ENCODE measurements at regions not wholly inside any gene's neighbourhood (a gene's known extent, or its start where the extent isn't known, plus 50 kb on each side); places are given as distances from the start of the nearest gene placed in this dataset.
A peak's percentile ranks its signal among the peaks of the same experiment; 100 is the strongest.
"Not testable (repeated sequence)": the region's sequence is repeated elsewhere in the genome, so short reads cannot be mapped to it uniquely, and the experiment has no call there.

DNA sequence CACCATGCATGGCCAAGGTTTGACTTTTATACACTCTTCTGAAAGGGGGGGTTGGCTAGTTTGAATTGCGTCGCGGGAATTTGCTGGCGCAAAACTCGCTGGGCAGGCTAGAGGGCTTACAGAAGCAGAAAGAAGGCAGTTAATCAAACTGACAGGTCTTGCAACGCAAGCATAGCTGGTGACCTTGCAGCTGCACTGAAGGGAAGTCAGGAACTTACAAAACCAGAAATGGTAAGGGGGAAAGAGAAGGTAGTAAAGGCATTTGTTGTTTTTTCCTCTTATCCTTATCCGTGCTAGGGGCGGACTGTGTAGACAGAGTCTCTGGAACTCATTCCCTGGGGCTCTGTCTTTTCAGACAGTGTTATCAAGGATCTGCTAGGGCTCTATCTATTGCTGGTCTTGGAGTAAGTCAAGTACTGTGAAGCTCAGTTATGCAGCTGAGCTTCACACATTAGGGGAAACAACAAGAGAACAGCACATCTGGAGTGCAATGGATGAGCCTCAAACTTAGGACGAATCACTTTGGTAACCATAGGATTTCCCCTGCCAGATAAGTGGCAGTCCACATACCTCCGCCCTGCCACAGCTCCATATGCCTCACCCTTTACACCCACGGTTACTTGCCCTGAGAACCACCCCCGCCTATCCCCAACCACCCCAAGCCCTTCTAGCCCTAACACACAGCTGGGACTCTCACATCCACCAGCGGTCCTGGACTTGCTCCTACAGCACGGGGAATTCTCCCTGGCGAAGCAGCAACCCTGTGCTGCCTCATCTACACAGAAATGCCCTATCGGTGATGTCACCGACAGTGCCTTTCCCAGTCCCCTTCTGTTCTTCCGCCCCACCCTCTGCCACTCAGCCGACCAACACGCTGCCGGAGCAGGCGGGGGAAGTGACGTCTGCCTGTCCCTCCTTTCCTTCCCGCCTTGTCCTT lies 251.4 kb downstream of the FAM72C start:
- Histone ChIP-seq H3K4me3 (no peak overlapping the region), H3K4me1 (no peaks in the 10 kb centered on the region), H3K27me3 (peaks cover 3% of the 10 kb centered on the region), H3K36me3 (no peaks in the 10 kb centered on the region), H3K9me3 (no peaks in the 10 kb centered on the region), H3K27ac (no peak overlapping the region)
- 11% methylated on average over 13 of the region's 24 CpGs for WGBS
- peak in 1 of 2 donors; percentile 60 for DNase-seq (ENCODE audit: low spot score in 2 of 2)
- TF ChIP-seq POLR2AphosphoS5 (IDR thresholded peaks at IDR 0.05) (no peak), POLR2A (IDR thresholded peaks at IDR 0.05) (no peak), EP300 (IDR thresholded peaks at IDR 0.05) (no peak)
- TF ChIP-seq, protein P1, sequence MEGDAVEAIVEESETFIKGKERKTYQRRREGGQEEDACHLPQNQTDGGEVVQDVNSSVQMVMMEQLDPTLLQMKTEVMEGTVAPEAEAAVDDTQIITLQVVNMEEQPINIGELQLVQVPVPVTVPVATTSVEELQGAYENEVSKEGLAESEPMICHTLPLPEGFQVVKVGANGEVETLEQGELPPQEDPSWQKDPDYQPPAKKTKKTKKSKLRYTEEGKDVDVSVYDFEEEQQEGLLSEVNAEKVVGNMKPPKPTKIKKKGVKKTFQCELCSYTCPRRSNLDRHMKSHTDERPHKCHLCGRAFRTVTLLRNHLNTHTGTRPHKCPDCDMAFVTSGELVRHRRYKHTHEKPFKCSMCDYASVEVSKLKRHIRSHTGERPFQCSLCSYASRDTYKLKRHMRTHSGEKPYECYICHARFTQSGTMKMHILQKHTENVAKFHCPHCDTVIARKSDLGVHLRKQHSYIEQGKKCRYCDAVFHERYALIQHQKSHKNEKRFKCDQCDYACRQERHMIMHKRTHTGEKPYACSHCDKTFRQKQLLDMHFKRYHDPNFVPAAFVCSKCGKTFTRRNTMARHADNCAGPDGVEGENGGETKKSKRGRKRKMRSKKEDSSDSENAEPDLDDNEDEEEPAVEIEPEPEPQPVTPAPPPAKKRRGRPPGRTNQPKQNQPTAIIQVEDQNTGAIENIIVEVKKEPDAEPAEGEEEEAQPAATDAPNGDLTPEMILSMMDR (IDR thresholded peaks at IDR 0.05), result no peak

- H3K36me3 ChIP-seq, result no peaks in the 10 kb centered on the region
These were observed 253.3 kb downstream of the FAM72C start for GRCh38 chr1:143718524-143718923.

DNA sequence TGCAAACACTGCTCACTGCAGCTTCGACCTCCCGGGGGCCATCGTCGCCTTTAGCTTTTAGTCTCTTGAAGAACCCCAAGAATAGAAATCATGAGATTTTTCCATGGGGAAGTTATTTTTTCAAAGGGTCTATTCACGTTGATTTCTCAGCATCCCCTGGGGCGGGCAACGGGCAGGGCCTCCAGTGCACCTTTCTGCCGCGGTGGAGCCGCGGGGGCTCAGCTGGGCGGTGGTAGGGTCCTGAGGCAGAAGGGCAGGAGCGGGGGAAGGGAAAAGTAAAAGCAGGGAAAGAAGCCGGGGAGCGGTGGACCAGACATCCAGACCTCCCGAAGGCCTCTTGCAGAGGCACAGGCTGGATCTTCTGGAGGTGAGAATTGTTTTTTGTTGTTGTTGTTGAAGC lies 253.8 kb downstream of the FAM72C start:
- 41% methylated on average over 12 of the region's 16 CpGs for WGBS
- DNase-seq (ENCODE audit: low spot score in 2 of 2), result no peak

More at GRCh38 chr1:143718524-143718923, 253.3 kb downstream of the FAM72C start:
- Histone ChIP-seq H3K4me3 (no peak overlapping the region), H3K27ac (no peak overlapping the region), H3K9me3 (no peaks in the 10 kb centered on the region), H3K4me1 (no peaks in the 10 kb centered on the region), H3K27me3 (peaks cover 3% of the 10 kb centered on the region)
- TF ChIP-seq, protein P1 (IDR thresholded peaks at IDR 0.05), result no peak
- TF ChIP-seq POLR2A (IDR thresholded peaks at IDR 0.05) (no peak), POLR2AphosphoS5 (IDR thresholded peaks at IDR 0.05) (no peak), EP300 (IDR thresholded peaks at IDR 0.05) (no peak)
- 81% methylated on average over 2 of the region's 2 CpGs for WGBS
- no peak for DNase-seq (ENCODE audit: low spot score in 2 of 2)

GRCh38 chr1:143717434-143717833 lies 254.4 kb downstream of the FAM72C start:
- Histone ChIP-seq H3K9me3 (no peaks in the 10 kb centered on the region), H3K36me3 (no peaks in the 10 kb centered on the region), H3K4me3 (no peak overlapping the region), H3K4me1 (no peaks in the 10 kb centered on the region), H3K27ac (no peak overlapping the region), H3K27me3 (peaks cover 3% of the 10 kb centered on the region)
- WGBS, result 50% methylated on average over 8 of the region's 21 CpGs
- no peak for DNase-seq (ENCODE audit: low spot score in 2 of 2)
- TF ChIP-seq, protein P1 (IDR thresholded peaks at IDR 0.05), result no peak

More for the DNA sequence above, 253.8 kb downstream of the FAM72C start:
- TF ChIP-seq, protein P1 (IDR thresholded peaks at IDR 0.05), result no peak
- no peak for TF ChIP-seq POLR2A (IDR thresholded peaks at IDR 0.05)
- TF ChIP-seq POLR2AphosphoS5 (IDR thresholded peaks at IDR 0.05), result no peak
- TF ChIP-seq EP300 (IDR thresholded peaks at IDR 0.05), result no peak
- Histone ChIP-seq H3K27me3 (peaks cover 3% of the 10 kb centered on the region), H3K27ac (no peak overlapping the region), H3K4me3 (no peak overlapping the region), H3K36me3 (no peaks in the 10 kb centered on the region), H3K4me1 (no peaks in the 10 kb centered on the region), H3K9me3 (no peaks in the 10 kb centered on the region)

DNA sequence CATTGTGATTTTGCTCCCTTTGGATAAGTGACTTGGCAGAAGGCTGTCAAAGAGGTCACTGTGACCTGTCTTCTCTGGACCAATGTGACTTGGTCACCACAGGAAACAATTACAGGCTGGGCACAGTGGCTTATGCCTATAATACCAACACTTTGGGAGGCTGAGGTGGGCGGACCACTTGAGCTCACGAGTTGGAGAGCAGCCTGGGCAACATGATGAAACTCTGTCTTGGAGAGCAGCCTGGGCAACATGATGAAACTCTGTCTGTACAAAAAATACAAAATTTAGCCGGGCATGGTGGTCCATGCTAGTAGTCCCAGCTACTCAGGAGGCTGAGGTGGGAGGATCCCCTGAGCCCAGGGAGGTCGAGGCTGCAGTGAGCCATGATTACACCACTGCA lies 256.9 kb downstream of the FAM72C start:
- not testable (repeated sequence) for H3K9me3 ChIP-seq; DNase-seq (ENCODE audit: low spot score in 2 of 2); H3K27me3 ChIP-seq; H3K36me3 ChIP-seq; H3K4me1 ChIP-seq; H3K4me3 ChIP-seq; H3K27ac ChIP-seq
- 58% methylated on average over 3 of the region's 4 CpGs for WGBS

DNA sequence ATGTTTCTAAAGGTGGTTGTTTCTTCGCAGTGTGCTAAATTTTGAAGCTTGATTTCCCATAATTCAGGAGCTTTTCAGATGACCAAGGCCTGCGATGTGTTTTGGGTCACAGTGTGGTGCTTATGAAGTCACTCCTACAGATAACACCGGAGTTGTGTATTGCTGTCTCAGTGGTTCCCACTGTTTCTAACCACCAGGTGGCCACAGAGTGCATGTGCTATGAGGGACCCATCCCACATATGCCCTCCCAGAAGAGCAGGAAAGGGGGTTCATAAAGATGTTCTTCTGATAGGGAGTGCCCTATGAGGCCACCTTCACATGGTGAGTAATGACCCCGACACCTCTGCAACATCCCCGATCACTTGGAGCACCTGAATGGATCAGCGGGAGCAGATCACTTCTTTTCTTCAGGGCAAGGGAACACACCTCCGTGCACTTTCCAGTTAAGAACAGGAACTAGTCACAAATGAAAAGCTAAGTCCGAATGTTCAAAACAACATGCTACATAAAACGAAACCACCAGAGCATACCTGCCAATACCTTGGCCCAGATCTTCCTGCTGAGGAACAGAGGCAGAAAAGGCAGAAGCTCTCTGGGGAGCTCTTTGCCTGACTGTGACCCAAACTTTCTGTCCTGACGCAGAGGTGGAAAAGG lies 262.1 kb downstream of the FAM72C start:
- H3K36me3 ChIP-seq; H3K9me3 ChIP-seq; H3K27ac ChIP-seq; H3K27me3 ChIP-seq; H3K4me1 ChIP-seq; DNase-seq (ENCODE audit: low spot score in 2 of 2); H3K4me3 ChIP-seq: not testable (repeated sequence)
- WGBS, result 65% methylated on average over 3 of the region's 10 CpGs

DNA sequence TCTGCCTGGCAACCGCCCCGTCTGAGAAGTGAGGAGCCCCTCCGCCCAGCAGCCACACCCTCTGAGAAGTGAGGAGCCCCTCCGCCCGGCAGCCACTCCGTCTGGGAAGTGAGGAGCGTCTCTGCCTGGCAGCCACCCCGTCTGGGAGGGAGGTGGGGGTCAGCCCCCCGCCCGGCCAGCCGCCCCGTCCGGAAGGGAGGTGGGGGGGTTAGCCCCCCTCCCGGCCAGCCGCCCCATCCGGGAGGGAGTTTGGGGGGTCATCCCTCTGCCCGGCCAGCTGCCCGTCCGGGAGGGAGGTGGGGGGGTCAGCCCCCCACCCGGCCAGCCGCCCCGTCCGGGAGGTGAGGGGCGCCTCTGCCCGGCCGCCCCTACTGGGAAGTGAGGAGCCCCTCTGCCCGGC lies 269.0 kb downstream of the FAM72C start:
- WGBS, result no CpG with 5 or more reads among the region's 27 CpGs

More for the DNA sequence above, 269.0 kb downstream of the FAM72C start:
- H3K27ac ChIP-seq; H3K4me1 ChIP-seq; DNase-seq (ENCODE audit: low spot score in 2 of 2); H3K36me3 ChIP-seq; H3K4me3 ChIP-seq; H3K9me3 ChIP-seq: not testable (repeated sequence)
- H3K27me3 ChIP-seq, result peaks cover 26% of the 10 kb centered on the region

All from suprapubic skin (tissue), 4 donors.